ENCODE measurements at regions not wholly inside any gene's neighbourhood (a gene's known extent, or its start where the extent isn't known, plus 50 kb on each side); places are given as distances from the start of the nearest gene placed in this dataset.

DNA sequence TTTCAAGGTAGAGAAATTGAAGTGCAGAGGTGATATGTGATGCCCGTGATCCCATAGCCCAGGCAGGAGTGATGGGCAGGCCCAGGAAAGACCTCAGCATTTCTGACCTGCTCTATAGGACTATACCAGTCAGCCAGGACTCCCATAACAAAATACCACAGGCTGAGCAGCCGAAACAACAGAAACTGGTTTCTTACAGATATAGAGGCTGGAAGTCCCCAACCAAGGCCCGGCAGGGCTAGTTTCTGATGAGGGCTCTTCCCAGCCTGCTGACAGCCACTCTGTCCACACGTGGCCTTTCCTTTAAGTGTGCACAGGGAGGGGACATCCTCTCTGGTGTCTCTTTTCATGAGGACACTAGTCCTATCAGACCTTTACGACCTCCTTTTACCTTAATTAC lies 104.2 kb upstream of the AGAP1 start:
- TF ChIP-seq, protein P1, sequence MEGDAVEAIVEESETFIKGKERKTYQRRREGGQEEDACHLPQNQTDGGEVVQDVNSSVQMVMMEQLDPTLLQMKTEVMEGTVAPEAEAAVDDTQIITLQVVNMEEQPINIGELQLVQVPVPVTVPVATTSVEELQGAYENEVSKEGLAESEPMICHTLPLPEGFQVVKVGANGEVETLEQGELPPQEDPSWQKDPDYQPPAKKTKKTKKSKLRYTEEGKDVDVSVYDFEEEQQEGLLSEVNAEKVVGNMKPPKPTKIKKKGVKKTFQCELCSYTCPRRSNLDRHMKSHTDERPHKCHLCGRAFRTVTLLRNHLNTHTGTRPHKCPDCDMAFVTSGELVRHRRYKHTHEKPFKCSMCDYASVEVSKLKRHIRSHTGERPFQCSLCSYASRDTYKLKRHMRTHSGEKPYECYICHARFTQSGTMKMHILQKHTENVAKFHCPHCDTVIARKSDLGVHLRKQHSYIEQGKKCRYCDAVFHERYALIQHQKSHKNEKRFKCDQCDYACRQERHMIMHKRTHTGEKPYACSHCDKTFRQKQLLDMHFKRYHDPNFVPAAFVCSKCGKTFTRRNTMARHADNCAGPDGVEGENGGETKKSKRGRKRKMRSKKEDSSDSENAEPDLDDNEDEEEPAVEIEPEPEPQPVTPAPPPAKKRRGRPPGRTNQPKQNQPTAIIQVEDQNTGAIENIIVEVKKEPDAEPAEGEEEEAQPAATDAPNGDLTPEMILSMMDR (IDR thresholded peaks at IDR 0.05; ENCODE audit: low read length), result no peak
- TF ChIP-seq EZH2 (optimal IDR thresholded peaks at IDR 0.05; ENCODE audit: low read depth, low read length), result no peak

Measured in MM.1S (cell line).